ENCODE measurements at regions not wholly inside any gene's neighbourhood (a gene's known extent, or its start where the extent isn't known, plus 50 kb on each side); places are given as distances from the start of the nearest gene placed in this dataset.

DNA sequence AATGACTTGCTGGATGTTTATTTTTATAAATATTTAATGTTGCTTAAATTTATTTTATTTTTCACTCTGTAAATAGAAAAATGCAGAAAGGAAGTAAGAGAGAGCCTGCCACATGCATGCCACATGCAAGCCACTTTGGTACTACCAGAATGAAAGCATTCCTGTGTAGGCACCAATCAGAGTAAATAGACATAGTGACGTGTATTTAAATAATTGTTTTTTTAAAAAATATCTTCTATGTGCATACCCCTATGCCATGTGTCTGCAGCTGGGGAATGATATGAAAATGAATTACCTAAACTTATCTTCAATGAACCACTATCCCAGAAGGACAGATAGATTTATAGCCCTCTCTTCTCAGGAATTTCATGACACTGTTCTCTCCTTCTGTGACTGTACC lies 651.5 kb upstream of the RIOK2 start:
- no peak overlapping the region for H2BK20ac ChIP-seq (ENCODE audit: low read length)
- ChIA-PET POLR2A (ENCODE audit: partially characterized antibody) (no interaction called here), CTCF (ENCODE audit: partially characterized antibody) (no interaction called here)
- H2BK5ac ChIP-seq (ENCODE audit: low read depth, low read length): no peak overlapping the region
- no peak overlapping the region for H3K4me2 ChIP-seq (ENCODE audit: insufficient read depth in 1 of 2, low read depth in 2 of 2, low read length in 2 of 2)
- H3K27ac ChIP-seq (ENCODE audit: low read depth, low read length): no peak overlapping the region
- no peaks in the 10 kb centered on the region for H3K36me3 ChIP-seq (ENCODE audit: control insufficient read depth in 2 of 4, insufficient read depth in 4 of 4, low read length in 3 of 4)
- 88% methylated on average over 1 of the region's 1 CpG; no CpG with 5 or more reads in 1 of the 2 experiments for whole genome bisulfite sequencing, 2 experiments (ENCODE audit: extremely low coverage in 1 of 2, insufficient coverage in 1 of 2, insufficient read length in 1 of 2, insufficient replicate concordance in 2 of 2, low coverage in 1 of 2, low lambda C conversion rate in 2 of 2, missing lambda C conversion rate in 1 of 2)
- no peak overlapping the region for H2BK12ac ChIP-seq (ENCODE audit: low read depth, low read length)
- H3K4me1 ChIP-seq (replicated peaks in 1 of 4; ENCODE audit: control insufficient read depth in 3 of 4, insufficient read depth in 4 of 4, low read length in 3 of 4): no peaks in the 10 kb centered on the region
- no peak overlapping the region for H3K4ac ChIP-seq (replicated peaks; ENCODE audit: insufficient read length, low read depth, low read length)
- H3K4me3 ChIP-seq (ENCODE audit: extremely low read depth in 1 of 4, insufficient read depth in 2 of 4, low read depth in 3 of 4, low read length in 4 of 4): no peak overlapping the region
- no peak overlapping the region for H3K14ac ChIP-seq (ENCODE audit: insufficient read length)
- H2AFZ ChIP-seq (ENCODE audit: low read length): no peak overlapping the region
- no peak for FAIRE-seq
- no peak overlapping the region for H4K8ac ChIP-seq (ENCODE audit: extremely low read depth, insufficient read depth, low read length)
- H3K79me1 ChIP-seq (ENCODE audit: low read depth, low read length): no peaks in the 10 kb centered on the region
- no peak overlapping the region for H4K5ac ChIP-seq (ENCODE audit: insufficient read length, low read depth, low read length)
- no peak overlapping the region for H2AK5ac ChIP-seq (ENCODE audit: low read depth, low read length)
- H2BK120ac ChIP-seq (replicated peaks; ENCODE audit: low read depth, low read length): no peak overlapping the region
- no peaks in the 10 kb centered on the region for H3K27me3 ChIP-seq (replicated peaks in 1 of 4; ENCODE audit: control insufficient read depth in 3 of 4, extremely low read depth in 1 of 4, insufficient read depth in 3 of 4, low read length in 3 of 4)
- no peak overlapping the region for H3K9ac ChIP-seq (replicated peaks in 1 of 4; ENCODE audit: extremely low read depth in 1 of 4, low read depth in 3 of 4, low read length in 3 of 4)
- H2BK15ac ChIP-seq (ENCODE audit: low read length): no peak overlapping the region
- H3K9me3 ChIP-seq (ENCODE audit: insufficient read depth in 2 of 2, low read depth in 1 of 2, low read length in 1 of 2): no peaks in the 10 kb centered on the region
- H3K56ac ChIP-seq (replicated peaks; ENCODE audit: insufficient read length, low read depth, low read length): no peak overlapping the region
- no peak for DNase-seq (ENCODE audit: low read depth in 1 of 2, low spot score in 2 of 2)
- no peaks in the 10 kb centered on the region; the same call in 1 of the 2 replicates for H3K23me2 ChIP-seq (ENCODE audit: low read depth, low read length)
- H3K79me2 ChIP-seq (ENCODE audit: control insufficient read depth in 1 of 2, insufficient read depth in 2 of 2, low read length in 2 of 2): no peaks in the 10 kb centered on the region
- H3K23ac ChIP-seq (ENCODE audit: insufficient read length): no peak overlapping the region
- TF ChIP-seq GTF2F1 (IDR thresholded peaks at IDR 0.05; ENCODE audit: borderline replicate concordance, low read depth, low read length) (no peak), CREB1 (IDR thresholded peaks at IDR 0.05) (no peak), KDM5A (IDR thresholded peaks at IDR 0.05; ENCODE audit: low read length) (no peak), SIRT6 (IDR thresholded peaks at IDR 0.05; ENCODE audit: low read length) (no peak), HDAC2 (IDR thresholded peaks at IDR 0.05; ENCODE audit: borderline replicate concordance in 1 of 2, low read depth in 2 of 2, low read length in 2 of 2) (no peak), SIX5 (IDR thresholded peaks at IDR 0.05; ENCODE audit: low read depth, low read length) (no peak), BRCA1 (IDR thresholded peaks at IDR 0.05; ENCODE audit: low read depth, low read length) (no peak), POU5F1 (IDR thresholded peaks at IDR 0.05; ENCODE audit: low read depth, low read length) (no peak), SP1 (IDR thresholded peaks at IDR 0.05; ENCODE audit: low read depth, low read length) (no peak), FOSL1 (IDR thresholded peaks at IDR 0.05; ENCODE audit: insufficient read depth, low read depth, low read length) (no peak), HDAC6 (IDR thresholded peaks at IDR 0.05; ENCODE audit: low read depth, low read length) (no peak), JUN (IDR thresholded peaks at IDR 0.05; ENCODE audit: low read depth, low read length) (no peak), SIN3A (conservative IDR thresholded peaks at IDR 0.05 in 1 of 2, IDR thresholded peaks at IDR 0.05 in 1 of 2; ENCODE audit: low read depth in 1 of 2, low read length in 2 of 2) (no peak), SAP30 (IDR thresholded peaks at IDR 0.05; ENCODE audit: insufficient read depth, insufficient replicate concordance, low read length) (no peak)
- TF ChIP-seq, protein P1, sequence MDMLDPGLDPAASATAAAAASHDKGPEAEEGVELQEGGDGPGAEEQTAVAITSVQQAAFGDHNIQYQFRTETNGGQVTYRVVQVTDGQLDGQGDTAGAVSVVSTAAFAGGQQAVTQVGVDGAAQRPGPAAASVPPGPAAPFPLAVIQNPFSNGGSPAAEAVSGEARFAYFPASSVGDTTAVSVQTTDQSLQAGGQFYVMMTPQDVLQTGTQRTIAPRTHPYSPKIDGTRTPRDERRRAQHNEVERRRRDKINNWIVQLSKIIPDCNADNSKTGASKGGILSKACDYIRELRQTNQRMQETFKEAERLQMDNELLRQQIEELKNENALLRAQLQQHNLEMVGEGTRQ (IDR thresholded peaks at IDR 0.05; ENCODE audit: low read length): no peak
- no peaks in the 10 kb centered on the region for H4K20me1 ChIP-seq (replicated peaks in 1 of 2; ENCODE audit: control insufficient read depth in 1 of 2, insufficient read depth in 2 of 2, low read length in 2 of 2)
- H4K91ac ChIP-seq (replicated peaks; ENCODE audit: insufficient read length, low read length): no peak overlapping the region
- H3K18ac ChIP-seq (ENCODE audit: extremely low read depth, low read length): no peak overlapping the region

All from H1 (cell line).